Stimulated activated CD4-positive, alpha-beta T cell treated with anti-CD3 and anti-CD28 coated beads, Interleukin-12 subunit alpha, Interleukin-12 subunit beta, amount 100 ng/mL, for 24 hours (primary cell): ENCODE measurements at regions not wholly inside any gene's neighbourhood (a gene's known extent, or its start where the extent isn't known, plus 50 kb on each side); places are given as distances from the start of the nearest gene placed in this dataset.
"Not testable (repeated sequence)": the region's sequence is repeated elsewhere in the genome, so short reads cannot be mapped to it uniquely, and the experiment has no call there.

Experiments
- DNase-seq, 2 experiments: peaks; one replicate each; pipeline ENCODE4 v3.0.0-alpha.2; 2020; ENCODE audit warnings: low read depth in 2 of 2

- no peak for DNase-seq
Observed at GRCh38 chr2:239819974-239820555, 205.1 kb downstream of the NDUFA10 start.

- no peak for DNase-seq
Observed at GRCh38 chr2:239819091-239819973, 205.8 kb downstream of the NDUFA10 start.

GRCh38 chr2:239818531-239819011 lies 206.6 kb downstream of the NDUFA10 start:
- DNase-seq: no peak

DNA sequence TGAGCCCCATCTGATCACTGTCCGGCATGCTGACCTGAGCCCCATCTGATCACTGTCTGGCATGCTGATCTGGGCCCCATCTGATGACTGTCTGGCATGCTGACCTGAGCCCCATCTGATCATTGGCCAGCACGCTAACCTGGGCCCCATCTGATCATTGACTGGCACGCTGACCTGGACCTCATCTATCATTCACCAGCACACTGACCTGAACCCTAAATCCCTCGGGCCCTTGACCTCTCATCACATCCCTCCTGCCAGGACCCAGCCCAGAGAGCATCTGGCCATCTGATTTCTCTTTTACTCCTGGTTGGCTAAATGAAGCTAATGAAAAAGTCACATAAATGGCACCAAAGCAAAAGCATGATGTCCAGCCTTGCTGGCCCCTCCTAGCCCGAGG lies 207.1 kb downstream of the NDUFA10 start:
- no peak for DNase-seq

DNA sequence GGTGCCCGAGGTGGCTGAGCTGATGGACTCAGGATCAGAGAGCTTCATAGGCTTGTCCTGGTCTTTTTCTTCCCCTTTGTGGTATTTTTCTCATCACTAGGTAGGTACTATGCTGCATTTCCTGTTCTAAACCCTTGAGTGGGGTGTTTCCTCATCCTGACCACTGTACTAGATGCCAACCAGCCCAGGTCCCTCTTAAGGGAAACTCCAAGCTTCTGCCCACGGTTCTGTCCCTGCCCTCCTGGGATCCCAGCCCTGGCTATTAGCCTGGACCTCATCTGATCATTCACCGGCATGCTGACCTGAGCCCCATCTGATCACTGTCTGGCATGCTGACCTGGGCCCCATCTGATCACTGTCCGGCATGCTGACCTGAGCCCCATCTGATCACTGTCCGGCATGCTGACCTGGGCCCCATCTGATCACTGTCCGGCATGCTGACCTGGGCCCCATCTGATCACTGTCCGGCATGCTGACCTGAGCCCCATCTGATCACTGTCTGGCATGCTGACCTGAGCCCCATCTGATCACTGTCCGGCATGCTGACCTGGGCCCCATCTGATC lies 207.6 kb downstream of the NDUFA10 start:
- not testable (repeated sequence) for DNase-seq

GRCh38 chr2:239816576-239817467 lies 208.3 kb downstream of the NDUFA10 start:
- no peak for DNase-seq

DNA sequence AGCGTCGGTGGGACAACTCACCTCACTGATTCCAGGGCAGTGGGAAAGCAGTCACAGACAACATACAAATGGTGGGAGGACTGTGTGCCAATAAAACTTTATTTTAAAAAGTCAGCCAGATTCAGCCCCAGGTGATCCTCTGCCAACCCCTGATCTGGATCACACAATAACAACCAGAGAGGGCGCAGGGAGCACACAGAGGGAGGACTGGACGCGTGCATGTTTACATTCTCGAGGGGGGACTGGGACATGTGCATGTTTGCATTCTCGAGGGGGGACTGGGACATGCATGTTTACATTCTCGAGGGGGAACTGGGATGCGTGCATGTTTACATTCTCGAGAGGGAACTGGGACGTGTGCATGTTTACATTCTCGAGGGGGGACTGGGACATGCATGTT lies 209.5 kb downstream of the NDUFA10 start:
- no peak for DNase-seq

DNA sequence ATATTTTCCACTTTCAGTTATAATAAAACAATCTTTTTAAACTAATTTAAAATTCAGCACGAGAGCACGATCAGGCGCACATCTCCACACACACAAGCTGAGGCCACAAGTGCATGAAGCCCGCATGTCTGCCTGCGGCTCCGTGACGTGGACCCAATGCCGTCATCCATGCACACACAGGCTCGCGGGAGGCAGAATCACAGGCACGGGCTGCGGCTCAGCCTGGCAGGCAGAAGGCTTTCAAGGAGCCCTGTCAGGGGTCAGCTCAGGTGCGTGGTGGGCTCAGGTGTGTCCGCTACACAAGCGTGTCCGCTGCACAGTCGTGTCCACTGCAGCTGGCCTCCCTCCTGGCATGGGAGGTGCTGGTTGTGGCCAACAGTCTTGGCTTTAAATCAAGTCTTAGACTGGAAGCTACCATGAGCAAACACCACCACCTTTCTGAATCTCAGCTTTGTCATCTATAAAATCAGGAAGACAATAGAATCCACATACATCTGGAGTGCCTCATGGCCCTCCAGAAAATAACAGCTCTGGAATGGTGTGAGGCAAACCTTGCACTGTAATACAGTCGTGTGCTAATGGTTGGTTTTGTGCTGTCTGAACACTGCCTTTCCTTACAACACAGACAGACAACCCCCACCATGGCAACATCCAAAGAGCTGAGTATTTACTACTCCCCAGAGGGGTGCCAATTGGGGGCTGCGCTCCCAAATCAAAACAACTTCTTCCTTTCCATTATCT lies 210.1 kb downstream of the NDUFA10 start:
- no peak for DNase-seq

GRCh38 chr2:239814116-239814860 lies 210.9 kb downstream of the NDUFA10 start:
- DNase-seq: no peak

GRCh38 chr2:239813261-239814115 lies 211.7 kb downstream of the NDUFA10 start:
- DNase-seq: no peak

DNA sequence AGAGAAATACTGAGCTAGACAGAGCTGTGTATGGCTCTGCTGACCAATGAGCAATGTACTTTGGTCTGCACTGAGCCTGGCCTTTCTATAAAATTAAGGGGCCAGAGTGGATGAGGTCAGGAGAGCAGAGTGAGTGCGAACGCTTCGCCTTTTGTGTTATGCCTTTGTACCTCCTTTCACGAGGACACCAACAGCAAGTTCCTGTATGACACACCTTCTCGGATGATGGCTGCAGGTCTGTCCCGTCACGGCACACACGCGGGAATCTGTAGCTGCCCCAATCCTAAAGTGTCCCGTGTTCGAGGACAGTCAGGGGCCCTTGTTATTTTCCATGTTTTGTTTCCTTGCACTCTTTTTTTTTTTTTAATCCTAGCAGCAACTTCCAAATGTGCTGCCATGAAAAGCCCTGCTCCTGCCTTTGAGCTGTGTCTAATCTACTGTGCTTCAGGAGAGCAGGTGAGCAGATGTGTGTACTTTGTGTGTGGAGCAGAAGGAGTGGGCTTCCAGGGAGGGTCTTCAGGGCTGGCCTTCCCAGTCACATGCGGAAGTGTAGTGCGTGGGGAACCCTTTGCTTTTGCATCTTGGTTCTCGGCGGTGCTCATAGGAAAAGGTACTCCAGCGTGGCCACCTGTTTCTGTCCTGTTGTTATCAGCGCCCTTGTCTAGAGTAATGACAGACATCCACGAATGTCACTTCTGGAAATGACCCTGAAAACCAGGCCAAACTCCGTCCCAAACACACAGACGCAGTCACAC lies 213.2 kb downstream of the NDUFA10 start:
- no peak for DNase-seq

GRCh38 chr2:239811111-239811781 lies 213.9 kb downstream of the NDUFA10 start:
- no peak for DNase-seq

DNA sequence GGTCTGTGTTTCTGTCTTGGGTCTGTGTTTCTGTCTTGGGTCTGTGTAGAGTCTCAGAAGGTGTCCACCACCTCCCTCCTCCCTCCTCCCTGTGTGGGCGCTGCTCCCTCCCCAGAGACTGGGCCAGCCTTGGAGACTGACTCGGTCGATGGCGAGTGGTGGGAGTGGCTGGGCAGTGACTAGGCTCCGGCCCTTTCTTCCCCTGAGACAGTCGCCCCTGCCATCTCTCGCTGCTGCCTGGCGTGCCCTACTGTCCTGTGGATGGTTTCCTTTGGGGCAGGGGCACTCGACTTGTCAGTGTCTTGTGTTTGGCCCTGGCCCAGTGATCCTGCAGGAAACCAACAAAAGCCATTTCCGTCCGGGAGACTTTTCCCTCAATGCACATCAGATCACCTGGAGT lies 215.8 kb downstream of the NDUFA10 start:
- no peak for DNase-seq

DNA sequence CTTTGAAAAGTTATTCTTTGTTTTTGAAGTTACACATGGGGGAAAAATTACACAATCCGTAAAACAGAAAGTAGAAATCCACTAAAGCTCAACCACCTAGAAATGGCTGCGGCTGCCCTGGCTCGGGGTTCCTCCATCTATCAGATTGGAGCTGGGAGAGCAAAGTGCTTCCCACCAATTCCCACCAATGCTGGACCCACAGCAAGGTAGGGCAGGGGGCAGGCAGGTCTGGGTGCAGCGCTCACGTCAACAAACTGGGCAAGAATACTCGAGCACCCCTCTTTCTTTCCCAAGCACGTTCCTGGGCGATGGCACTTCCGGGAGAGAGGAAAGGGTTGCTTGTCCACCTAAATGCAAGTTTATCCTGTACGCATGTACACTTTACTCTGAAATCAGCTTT lies 217.6 kb downstream of the NDUFA10 start:
- DNase-seq: no peak

- DNase-seq: no peak
Observed at GRCh38 chr2:239806758-239807434, 218.2 kb downstream of the NDUFA10 start.

DNA sequence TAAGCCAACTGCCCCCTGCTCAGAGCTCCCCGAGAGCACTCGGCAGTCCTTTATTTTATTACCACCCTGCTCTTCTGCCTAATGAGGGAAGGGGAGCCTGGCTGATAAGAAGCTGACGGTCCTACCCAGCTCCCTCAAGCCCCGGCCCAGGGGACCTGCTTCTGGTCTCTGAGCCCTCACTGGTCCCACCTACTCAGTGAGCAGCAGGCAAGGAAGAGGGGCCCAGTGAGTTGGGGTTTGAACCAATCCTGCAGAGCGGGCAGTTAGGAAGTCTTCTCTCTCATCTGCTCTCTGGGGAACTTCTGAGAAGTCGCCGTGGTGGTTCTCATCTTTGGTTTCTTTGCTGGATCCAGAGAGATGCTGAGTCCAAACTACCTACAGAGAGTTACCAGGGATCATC lies 218.9 kb downstream of the NDUFA10 start:
- no peak for DNase-seq

- DNase-seq: no peak
Observed at GRCh38 chr2:239805414-239805813, 219.7 kb downstream of the NDUFA10 start.

GRCh38 chr2:239805043-239805329 lies 220.2 kb downstream of the NDUFA10 start:
- no peak for DNase-seq
